ENCODE measurements at regions not wholly inside any gene's neighbourhood (a gene's known extent, or its start where the extent isn't known, plus 50 kb on each side); places are given as distances from the start of the nearest gene placed in this dataset.

DNA sequence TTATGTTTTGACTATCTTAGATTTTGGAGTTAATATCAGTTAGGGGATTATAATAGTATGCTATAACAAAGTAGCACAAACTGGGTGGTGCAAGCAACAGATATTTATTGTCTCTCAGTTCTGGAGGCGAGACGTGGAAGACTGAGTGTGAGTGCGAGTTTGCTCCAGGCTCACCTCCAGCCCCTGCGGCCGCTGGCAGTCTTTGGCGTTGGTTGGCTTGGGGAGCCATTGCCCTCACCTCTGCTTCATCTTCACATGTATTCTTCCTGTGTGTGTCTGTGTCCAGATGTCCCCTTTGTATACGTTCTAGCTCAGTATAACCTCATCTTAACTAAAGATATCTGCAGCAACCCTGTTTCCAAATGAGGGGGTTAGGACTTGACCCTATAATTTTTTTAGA lies 343.9 kb upstream of the COBL start:
- TF ChIP-seq, protein P1, sequence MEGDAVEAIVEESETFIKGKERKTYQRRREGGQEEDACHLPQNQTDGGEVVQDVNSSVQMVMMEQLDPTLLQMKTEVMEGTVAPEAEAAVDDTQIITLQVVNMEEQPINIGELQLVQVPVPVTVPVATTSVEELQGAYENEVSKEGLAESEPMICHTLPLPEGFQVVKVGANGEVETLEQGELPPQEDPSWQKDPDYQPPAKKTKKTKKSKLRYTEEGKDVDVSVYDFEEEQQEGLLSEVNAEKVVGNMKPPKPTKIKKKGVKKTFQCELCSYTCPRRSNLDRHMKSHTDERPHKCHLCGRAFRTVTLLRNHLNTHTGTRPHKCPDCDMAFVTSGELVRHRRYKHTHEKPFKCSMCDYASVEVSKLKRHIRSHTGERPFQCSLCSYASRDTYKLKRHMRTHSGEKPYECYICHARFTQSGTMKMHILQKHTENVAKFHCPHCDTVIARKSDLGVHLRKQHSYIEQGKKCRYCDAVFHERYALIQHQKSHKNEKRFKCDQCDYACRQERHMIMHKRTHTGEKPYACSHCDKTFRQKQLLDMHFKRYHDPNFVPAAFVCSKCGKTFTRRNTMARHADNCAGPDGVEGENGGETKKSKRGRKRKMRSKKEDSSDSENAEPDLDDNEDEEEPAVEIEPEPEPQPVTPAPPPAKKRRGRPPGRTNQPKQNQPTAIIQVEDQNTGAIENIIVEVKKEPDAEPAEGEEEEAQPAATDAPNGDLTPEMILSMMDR (IDR thresholded peaks at IDR 0.05): no peak
- TF ChIP-seq POLR2A (IDR thresholded peaks at IDR 0.05): no peak

All from testis (tissue), 2 donors.